NT2/D1 (cell line): ENCODE measurements at regions not wholly inside any gene's neighbourhood (a gene's known extent, or its start where the extent isn't known, plus 50 kb on each side); places are given as distances from the start of the nearest gene placed in this dataset.

Source experiments
- DNase-seq: peaks from one replicate; pipeline ENCODE4 v3.0.0-alpha.2; 2011; ENCODE audit warnings: low read depth, low spot score
- H3K27me3 ChIP-seq: 2 replicates; pipeline ENCODE4 v1.6.0; 2011; ENCODE audit warnings: mild to moderate bottlenecking; ENCODE audit not compliant: insufficient read length, insufficient read depth
- H3K36me3 ChIP-seq: 2 replicates; pipeline ENCODE4 v1.6.1; 2011; ENCODE audit warnings: mild to moderate bottlenecking, low read length, mixed read lengths; ENCODE audit not compliant: insufficient read depth, insufficient read length
- H3K4me1 ChIP-seq: 2 replicates; pipeline ENCODE4 v1.5.1; 2011; ENCODE audit not compliant: insufficient read depth, insufficient read length
- H3K4me3 ChIP-seq: 2 replicates; pipeline ENCODE4 v1.5.1; 2011; ENCODE audit warnings: low read depth; ENCODE audit not compliant: insufficient read length
- H3K9ac ChIP-seq: 2 replicates; pipeline ENCODE4 v1.6.0; 2011; ENCODE audit warnings: low read depth; ENCODE audit not compliant: insufficient read length
- H3K9me3 ChIP-seq: 2 replicates; pipeline ENCODE4 v1.5.1; 2011; ENCODE audit warnings: mild to moderate bottlenecking, low read length; ENCODE audit not compliant: insufficient read depth
- SUZ12 ChIP-seq: IDR thresholded peaks from 2 replicates; pipeline ENCODE4 v1.6.1; 2011; ENCODE audit not compliant: insufficient read length, insufficient read depth; ENCODE audit errors: extremely low read depth
- YY1 ChIP-seq: IDR thresholded peaks from 2 replicates; pipeline ENCODE4 v1.6.1; 2011; ENCODE audit not compliant: insufficient read length, insufficient read depth
- ZNF274 ChIP-seq: IDR thresholded peaks from 2 replicates; pipeline ENCODE4 v1.6.1; 2011; ENCODE audit warnings: mild to moderate bottlenecking, low read depth, low read length

DNA sequence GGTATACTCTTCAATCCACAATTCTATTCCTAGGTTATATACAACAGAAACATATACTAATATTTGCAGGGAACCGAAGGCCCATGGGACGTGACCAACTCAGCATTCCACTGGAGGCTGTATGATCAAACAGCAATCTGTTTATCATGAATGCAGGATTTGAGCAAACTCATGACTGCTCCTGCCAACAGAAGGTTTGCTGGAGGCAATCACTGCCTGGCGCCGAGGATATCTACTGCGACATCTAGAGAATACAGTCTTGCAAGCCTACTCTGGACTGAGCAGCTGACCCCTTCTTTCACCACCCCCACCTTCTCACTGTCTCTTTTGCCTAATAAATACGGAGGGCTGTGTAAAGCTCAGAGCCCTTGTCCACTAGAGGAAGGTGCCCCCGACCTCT, 90.5 kb upstream of the CDH10 start:
- no peaks in the 10 kb centered on the region for H3K36me3 ChIP-seq

DNA sequence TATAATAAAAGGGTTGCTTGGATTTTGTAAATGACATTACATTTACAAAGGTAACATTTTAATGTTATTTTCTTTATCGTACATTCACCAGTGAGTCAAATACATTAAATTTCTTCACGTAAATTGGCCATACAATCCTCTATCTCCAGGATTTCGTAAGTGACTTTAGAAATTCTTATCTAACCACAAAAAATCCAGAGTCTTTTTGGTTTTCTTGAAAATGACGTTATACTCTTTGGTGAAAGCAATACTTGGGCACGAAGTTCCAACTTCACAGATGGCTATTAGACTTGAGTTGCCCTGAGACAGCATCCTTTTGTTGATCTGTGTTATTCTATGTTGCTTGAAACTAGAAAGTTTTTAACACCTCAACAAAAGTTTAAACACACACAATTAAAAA, 87.4 kb upstream of the CDH10 start:
- Histone ChIP-seq H3K27me3 (no peaks in the 10 kb centered on the region), H3K36me3 (no peaks in the 10 kb centered on the region), H3K4me3 (no peak overlapping the region), H3K4me1 (no peaks in the 10 kb centered on the region), H3K9me3 (no peaks in the 10 kb centered on the region), H3K9ac (no peak overlapping the region)
- no peak for TF ChIP-seq SUZ12
- TF ChIP-seq ZNF274, result no peak
- TF ChIP-seq YY1, result no peak
- no peak for DNase-seq

More for the DNA sequence above, 90.5 kb upstream of the CDH10 start:
- H3K9me3 ChIP-seq, result no peaks in the 10 kb centered on the region
- no peak overlapping the region for H3K9ac ChIP-seq
- no peaks in the 10 kb centered on the region for H3K27me3 ChIP-seq
- TF ChIP-seq YY1, result no peak
- no peak for TF ChIP-seq ZNF274
- no peak for TF ChIP-seq SUZ12
- no peak for DNase-seq
- H3K4me1 ChIP-seq, result no peaks in the 10 kb centered on the region
- H3K4me3 ChIP-seq, result no peak overlapping the region

DNA sequence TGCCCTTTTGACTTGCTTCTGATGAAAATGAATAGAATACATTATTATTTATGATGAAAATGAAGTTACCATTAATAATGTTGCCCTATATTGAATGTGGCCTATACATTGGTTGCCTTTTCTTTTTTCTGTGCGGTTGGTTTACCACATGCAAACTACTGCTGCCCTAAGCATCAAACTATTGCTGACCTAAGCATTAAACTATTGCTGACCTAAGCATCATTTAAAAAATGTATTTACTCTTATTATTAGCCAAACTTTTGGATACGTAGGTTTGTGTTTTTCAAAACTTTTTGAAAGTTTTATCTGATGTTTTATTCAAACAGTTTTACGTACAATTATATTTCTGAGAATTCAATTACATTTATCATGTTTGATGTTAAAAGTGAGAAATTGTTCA, 76.0 kb upstream of the CDH10 start:
- DNase-seq, result no peak
- no peaks in the 10 kb centered on the region for H3K9me3 ChIP-seq
- no peak overlapping the region for H3K9ac ChIP-seq
- TF ChIP-seq SUZ12 (no peak), ZNF274 (no peak), YY1 (no peak)
- H3K4me3 ChIP-seq, result no peak overlapping the region
- no peaks in the 10 kb centered on the region for H3K4me1 ChIP-seq
- H3K36me3 ChIP-seq, result no peaks in the 10 kb centered on the region
- H3K27me3 ChIP-seq, result no peaks in the 10 kb centered on the region

DNA sequence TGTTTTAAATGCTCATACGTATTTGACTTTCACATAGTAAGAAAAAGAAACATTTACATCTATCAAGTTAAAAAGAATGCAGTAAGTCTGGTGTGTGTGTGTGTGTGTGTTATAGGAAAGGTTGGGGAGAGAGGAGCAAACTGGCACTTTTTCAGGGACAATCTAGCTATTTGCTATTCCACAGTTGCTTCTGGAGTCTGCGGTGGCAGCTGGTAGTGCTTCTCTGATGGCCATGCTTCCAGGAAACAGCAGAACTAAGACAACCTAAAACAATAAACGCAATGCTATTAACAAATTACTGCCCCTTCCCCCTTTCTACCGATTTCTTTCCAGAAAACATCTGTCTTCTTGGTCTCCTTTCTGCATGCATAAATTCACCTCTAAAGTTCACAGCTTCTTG, 70.0 kb upstream of the CDH10 start:
- Histone ChIP-seq H3K9ac (no peak overlapping the region), H3K36me3 (no peaks in the 10 kb centered on the region), H3K27me3 (no peaks in the 10 kb centered on the region), H3K4me3 (no peak overlapping the region), H3K9me3 (no peaks in the 10 kb centered on the region), H3K4me1 (no peaks in the 10 kb centered on the region)
- TF ChIP-seq ZNF274 (no peak), SUZ12 (no peak), YY1 (no peak)
- DNase-seq, result no peak

DNA sequence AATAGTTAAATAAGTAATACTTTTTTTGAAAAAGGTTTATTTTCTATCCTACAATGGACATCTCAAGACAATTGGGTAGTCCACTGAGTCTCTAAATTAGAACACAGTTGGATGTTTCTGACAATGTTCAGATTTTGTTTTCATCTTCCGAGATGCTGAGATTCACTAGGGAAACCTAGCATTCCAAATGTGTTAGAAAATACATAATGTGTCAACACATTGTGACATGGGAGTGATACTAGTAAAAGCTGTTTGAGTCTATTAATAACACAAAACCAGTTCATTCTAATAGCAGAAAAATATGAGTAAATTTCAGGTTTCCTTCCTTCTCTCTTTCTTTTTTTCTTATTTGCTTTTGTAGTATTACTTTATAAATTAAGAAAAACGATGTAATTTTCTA, 68.2 kb upstream of the CDH10 start:
- TF ChIP-seq SUZ12, result no peak
- no peaks in the 10 kb centered on the region for H3K27me3 ChIP-seq
- no peaks in the 10 kb centered on the region for H3K4me1 ChIP-seq
- no peak overlapping the region for H3K9ac ChIP-seq
- H3K9me3 ChIP-seq, result no peaks in the 10 kb centered on the region
- H3K36me3 ChIP-seq, result no peaks in the 10 kb centered on the region
- no peak for DNase-seq
- no peak overlapping the region for H3K4me3 ChIP-seq

DNA sequence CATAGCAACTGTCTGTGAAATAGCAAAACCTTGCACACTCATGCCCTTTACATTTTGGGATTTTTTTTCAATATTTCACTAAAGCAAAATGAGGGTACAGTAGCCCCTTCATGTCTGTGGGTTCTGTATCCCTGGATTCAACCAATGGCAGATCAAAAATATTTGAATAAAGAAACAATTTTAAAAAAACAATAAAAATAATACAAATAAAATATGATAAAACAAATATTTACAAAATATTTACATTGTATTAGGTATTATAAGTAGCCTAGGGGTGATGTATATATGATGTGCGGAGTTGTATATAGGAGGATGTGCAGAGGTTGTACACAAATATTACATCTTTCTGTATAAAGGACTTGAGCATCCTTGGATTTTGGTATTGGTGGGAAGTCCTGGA, 67.3 kb upstream of the CDH10 start:
- no peak overlapping the region for H3K4me3 ChIP-seq
- no peaks in the 10 kb centered on the region for H3K4me1 ChIP-seq
- no peak overlapping the region for H3K9ac ChIP-seq
- H3K36me3 ChIP-seq, result no peaks in the 10 kb centered on the region
- H3K27me3 ChIP-seq, result no peaks in the 10 kb centered on the region
- H3K9me3 ChIP-seq, result no peaks in the 10 kb centered on the region
- TF ChIP-seq SUZ12 (no peak), ZNF274 (no peak), YY1 (no peak)
- DNase-seq, result no peak

DNA sequence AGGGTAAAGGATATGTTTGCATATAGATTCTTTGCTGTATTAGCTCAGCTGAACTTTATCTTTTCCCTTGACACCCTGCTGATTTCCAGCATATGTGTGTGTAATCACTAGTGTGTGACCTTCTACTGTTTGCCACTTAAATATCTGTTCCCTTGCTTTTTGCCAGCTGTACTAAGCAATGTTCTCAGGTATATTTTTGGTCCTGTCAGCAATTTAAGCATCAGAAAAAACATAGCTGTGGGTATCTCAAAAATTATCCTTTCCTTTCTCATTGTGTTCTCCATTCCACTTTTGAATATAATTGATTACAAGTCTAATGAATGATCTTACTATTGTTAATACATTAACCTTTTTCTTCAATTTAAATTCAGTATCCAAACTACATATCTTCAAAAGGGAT, 59.2 kb upstream of the CDH10 start:
- Histone ChIP-seq H3K27me3 (no peaks in the 10 kb centered on the region), H3K4me1 (no peaks in the 10 kb centered on the region), H3K36me3 (no peaks in the 10 kb centered on the region), H3K9me3 (no peaks in the 10 kb centered on the region), H3K4me3 (no peak overlapping the region), H3K9ac (no peak overlapping the region)
- TF ChIP-seq ZNF274 (no peak), SUZ12 (no peak), YY1 (no peak)
- no peak for DNase-seq
